Left lung (tissue), 4 donors: ENCODE measurements at regions not wholly inside any gene's neighbourhood (a gene's known extent, or its start where the extent isn't known, plus 50 kb on each side); places are given as distances from the start of the nearest gene placed in this dataset.

Experiments used
- ATAC-seq: fragments of 200-7000 bp; cut with Tn5 transposase; one replicate; pipeline ENCODE4 v1.9.1; 2020; ENCODE audit warnings: moderate library complexity
- DNase-seq, 4 donors: peaks; one replicate each; pipeline ENCODE4 v3.0.0-alpha.2; 2013 to 2020
- H3K27ac ChIP-seq, 2 donors: fragments of 200-600 bp; sonication (generic) in 1 of 2; one replicate each; pipeline versions ENCODE4 v1.5.0 to v1.8.0; 2020 to 2021
- H3K27me3 ChIP-seq, 2 donors: fragments of 200-600 bp; sonication (generic) in 1 of 2; one replicate each; pipeline versions ENCODE4 v1.5.0 to v1.8.0; 2020 to 2021
- H3K36me3 ChIP-seq, 2 donors: fragments of 200-600 bp; sonication (generic) in 1 of 2; one replicate each; pipeline versions ENCODE4 v1.5.0 to v1.8.0; 2020 to 2021
- H3K4me1 ChIP-seq, 2 donors: fragments of 200-600 bp; one replicate each; pipeline ENCODE4 v1.8.0; 2021
- H3K4me3 ChIP-seq, 2 donors: fragments of 200-600 bp; sonication (generic) in 1 of 2; one replicate each; pipeline versions ENCODE4 v1.5.0 to v1.8.0; 2020 to 2021; ENCODE audit warnings: mild to moderate bottlenecking in 1 of 2
- H3K9me3 ChIP-seq, 2 donors: fragments of 200-600 bp; sonication (generic) in 1 of 2; one replicate each; pipeline versions ENCODE4 v1.5.0 to v1.8.0; 2020 to 2021
- intact Hi-C, 2 donors: fragments of 100-400 bp; cut with DNase I; formaldehyde crosslinking; loops; one replicate each; pipeline versions ENCODE4 v1.11.2 to v1.14.2; 2022
- TF ChIP-seq, protein P1 (sequence below), 2 donors: fragments of 200-600 bp; sonication (generic) in 1 of 2; IDR thresholded peaks; one replicate each; pipeline versions ENCODE4 v1.5.0 to v1.8.0; 2021; ENCODE audit warnings: antibody characterized with exemption in 2 of 2
- donor health status: DM: no; HTN: yes; CAD: no.
- donor health status: DM: no; HTN: no; CAD: no.

- no peak for ATAC-seq
Measured at GRCh38 chr5:52419357-52419756, 368.4 kb upstream of the ITGA1 start.

GRCh38 chr5:52427615-52428014 is 360.1 kb upstream of the ITGA1 start:
- no peak overlapping the region for H3K4me3 ChIP-seq
- intact Hi-C loops: no loop called here

More at GRCh38 chr5:52419357-52419756, 368.4 kb upstream of the ITGA1 start:
- Histone ChIP-seq H3K27me3 (no peaks in the 10 kb centered on the region), H3K36me3 (no peaks in the 10 kb centered on the region), H3K4me3 (no peak overlapping the region), H3K4me1 (no peaks in the 10 kb centered on the region), H3K27ac (no peak overlapping the region), H3K9me3 (no peaks in the 10 kb centered on the region)
- DNase-seq: no peak
- intact Hi-C loops: no loop called here
- TF ChIP-seq, protein P1, sequence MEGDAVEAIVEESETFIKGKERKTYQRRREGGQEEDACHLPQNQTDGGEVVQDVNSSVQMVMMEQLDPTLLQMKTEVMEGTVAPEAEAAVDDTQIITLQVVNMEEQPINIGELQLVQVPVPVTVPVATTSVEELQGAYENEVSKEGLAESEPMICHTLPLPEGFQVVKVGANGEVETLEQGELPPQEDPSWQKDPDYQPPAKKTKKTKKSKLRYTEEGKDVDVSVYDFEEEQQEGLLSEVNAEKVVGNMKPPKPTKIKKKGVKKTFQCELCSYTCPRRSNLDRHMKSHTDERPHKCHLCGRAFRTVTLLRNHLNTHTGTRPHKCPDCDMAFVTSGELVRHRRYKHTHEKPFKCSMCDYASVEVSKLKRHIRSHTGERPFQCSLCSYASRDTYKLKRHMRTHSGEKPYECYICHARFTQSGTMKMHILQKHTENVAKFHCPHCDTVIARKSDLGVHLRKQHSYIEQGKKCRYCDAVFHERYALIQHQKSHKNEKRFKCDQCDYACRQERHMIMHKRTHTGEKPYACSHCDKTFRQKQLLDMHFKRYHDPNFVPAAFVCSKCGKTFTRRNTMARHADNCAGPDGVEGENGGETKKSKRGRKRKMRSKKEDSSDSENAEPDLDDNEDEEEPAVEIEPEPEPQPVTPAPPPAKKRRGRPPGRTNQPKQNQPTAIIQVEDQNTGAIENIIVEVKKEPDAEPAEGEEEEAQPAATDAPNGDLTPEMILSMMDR (IDR thresholded peaks at IDR 0.05): no peak

DNA sequence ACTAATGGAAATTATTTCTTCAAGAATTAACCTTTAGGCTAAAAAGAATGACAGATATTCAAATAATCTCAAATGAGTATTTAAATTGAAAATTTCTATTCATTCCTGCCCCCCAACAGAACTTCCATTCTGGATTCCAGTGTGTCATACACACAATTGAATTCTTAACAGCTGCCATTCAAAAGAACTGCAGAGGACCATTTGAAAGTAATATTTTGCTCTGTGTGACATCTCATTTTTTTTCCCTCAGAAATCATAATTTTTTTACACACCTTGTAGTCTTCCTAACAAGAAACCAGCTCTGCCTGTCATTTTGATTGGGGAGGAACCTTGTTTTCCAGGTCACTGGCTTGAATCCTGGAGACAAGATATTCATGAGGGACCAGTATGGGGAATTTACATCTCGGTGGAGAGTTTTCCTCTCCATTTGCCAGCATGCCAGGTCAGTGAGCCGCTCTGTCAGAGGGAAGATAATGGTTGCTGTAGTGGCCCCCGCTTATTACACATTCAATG is 358.7 kb upstream of the ITGA1 start:
- no peak for ATAC-seq
- TF ChIP-seq, protein P1 (IDR thresholded peaks at IDR 0.05): no peak
- intact Hi-C loops: no loop called here

More at GRCh38 chr5:52427615-52428014, 360.1 kb upstream of the ITGA1 start:
- Histone ChIP-seq H3K9me3 (peaks cover 0 to 6% of the 10 kb centered on the region in 2 donors), H3K27me3 (no peaks in the 10 kb centered on the region), H3K27ac (no peak overlapping the region), H3K36me3 (no peaks in the 10 kb centered on the region), H3K4me1 (no peaks in the 10 kb centered on the region)
- TF ChIP-seq, protein P1 (IDR thresholded peaks at IDR 0.05): no peak
- DNase-seq (no peak), ATAC-seq (no peak)

DNA sequence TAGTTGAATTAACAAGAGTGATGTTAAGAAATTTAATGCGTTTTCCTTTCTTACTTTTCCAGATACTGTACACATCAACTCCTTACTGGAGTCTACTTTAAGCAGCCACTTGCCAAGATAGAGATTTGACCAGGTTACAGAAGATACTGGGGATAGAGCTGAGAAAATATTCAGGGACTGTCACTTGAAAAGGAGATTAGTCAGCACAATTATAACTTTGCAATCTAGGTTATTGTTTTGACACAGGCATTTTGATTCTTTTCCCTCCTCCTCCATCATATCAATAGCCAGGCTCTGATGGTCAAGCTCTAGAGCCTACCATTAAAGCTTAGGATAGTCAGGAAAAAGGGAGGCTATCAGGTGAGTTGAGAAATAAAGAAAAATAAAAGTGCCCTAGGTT is 345.9 kb upstream of the ITGA1 start:
- H3K36me3 ChIP-seq: no peaks in the 10 kb centered on the region
- H3K27me3 ChIP-seq: no peaks in the 10 kb centered on the region
- no peak for ATAC-seq
- TF ChIP-seq, protein P1 (IDR thresholded peaks at IDR 0.05): no peak
- H3K9me3 ChIP-seq: peaks cover 0 to 8% of the 10 kb centered on the region in 2 donors
- H3K4me1 ChIP-seq: no peaks in the 10 kb centered on the region
- DNase-seq: no peak
- H3K4me3 ChIP-seq: no peak overlapping the region
- intact Hi-C loops: no loop called here
- no peak overlapping the region for H3K27ac ChIP-seq

More for the DNA sequence above, 358.7 kb upstream of the ITGA1 start:
- H3K4me1 ChIP-seq: no peaks in the 10 kb centered on the region
- no peak overlapping the region for H3K4me3 ChIP-seq
- no peak for DNase-seq
- H3K36me3 ChIP-seq: no peaks in the 10 kb centered on the region
- H3K27me3 ChIP-seq: no peaks in the 10 kb centered on the region
- H3K27ac ChIP-seq: no peak overlapping the region
- peaks cover 0 to 6% of the 10 kb centered on the region in 2 donors for H3K9me3 ChIP-seq

DNA sequence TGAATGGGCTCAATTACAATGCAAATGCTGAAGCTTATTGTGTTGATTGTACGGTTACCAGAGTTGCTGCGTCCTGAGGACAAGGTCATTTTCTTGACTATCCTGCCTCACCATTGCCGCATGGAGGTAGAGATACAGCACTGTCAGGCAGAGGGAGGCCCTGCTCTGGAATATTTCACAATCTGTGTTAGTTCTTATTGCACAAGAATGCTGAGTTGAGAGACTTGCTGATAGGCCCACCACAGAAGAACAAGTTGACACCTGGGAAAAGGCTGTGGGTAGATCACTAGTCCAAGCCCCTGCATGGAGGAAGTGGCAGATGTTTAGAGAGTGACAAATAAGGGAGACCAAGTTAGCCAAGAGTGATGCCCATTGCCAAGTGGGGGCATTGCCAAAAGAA is 344.5 kb upstream of the ITGA1 start:
- TF ChIP-seq, protein P1 (IDR thresholded peaks at IDR 0.05): no peak
- no peak overlapping the region for H3K4me3 ChIP-seq
- ATAC-seq: no peak
- peaks cover 0 to 8% of the 10 kb centered on the region in 2 donors for H3K9me3 ChIP-seq
- H3K4me1 ChIP-seq: peaks cover 0 to 5% of the 10 kb centered on the region in 2 donors
- intact Hi-C loops: no loop called here
- no peak for DNase-seq
- no peaks in the 10 kb centered on the region for H3K36me3 ChIP-seq
- H3K27me3 ChIP-seq: no peaks in the 10 kb centered on the region
- no peak overlapping the region for H3K27ac ChIP-seq
